SU-DHL-6 (cell line): ENCODE measurements at regions not wholly inside any gene's neighbourhood (a gene's known extent, or its start where the extent isn't known, plus 50 kb on each side); places are given as distances from the start of the nearest gene placed in this dataset.

Experiments used
- CTCF ChIP-seq: fragments of 200-600 bp; sonication (generic); IDR thresholded peaks from one replicate; pipeline ENCODE4 v1.5.1; 2017; ENCODE audit warnings: antibody characterized with exemption, mild to moderate bottlenecking, low read length, moderate library complexity; ENCODE audit not compliant: insufficient read depth, poor library complexity, severe bottlenecking
- EZH2phosphoT487 ChIP-seq: fragments of 200-600 bp; sonication (generic), shearing (Covaris generic); conservative IDR thresholded peaks from 2 replicates; pipeline ENCODE4 v1.6.1; 2018; ENCODE audit warnings: mild to moderate bottlenecking, antibody characterized with exemption, low read length, moderate library complexity, mixed read lengths

DNA sequence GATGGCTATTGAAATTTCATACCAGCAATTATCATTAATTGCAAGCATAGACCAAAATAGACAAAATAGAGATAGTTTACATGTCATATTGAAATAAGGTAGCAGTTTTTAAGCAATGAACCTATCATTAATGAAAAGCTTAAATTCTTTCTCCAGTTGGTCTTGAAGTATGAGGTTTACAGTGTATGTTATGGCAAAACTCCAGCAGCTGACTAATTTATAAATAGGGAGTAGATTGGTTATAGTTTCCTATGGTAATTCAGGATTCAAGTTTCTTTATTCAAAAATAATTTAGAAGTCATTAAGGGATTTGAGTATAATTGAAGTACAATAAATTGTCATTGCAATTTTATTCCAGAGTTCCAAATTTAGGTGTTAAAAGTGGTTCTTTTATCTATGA lies 69.6 kb upstream of the COL5A2 start:
- TF ChIP-seq CTCF (no peak), EZH2phosphoT487 (no peak)
